NCI-H524 treated with DMSO at 0.1 percent for 48 hours (cell line): ENCODE measurements at regions not wholly inside any gene's neighbourhood (a gene's known extent, or its start where the extent isn't known, plus 50 kb on each side); places are given as distances from the start of the nearest gene placed in this dataset.
"Not testable (repeated sequence)": the region's sequence is repeated elsewhere in the genome, so short reads cannot be mapped to it uniquely, and the experiment has no call there.

Source experiments
- DNase-seq: peaks from one replicate; lab custom pipeline; 2025; lab: John Stamatoyannopoulos, UW

GRCh38 chr5:68067976-68068603, 147.5 kb upstream of the PIK3R1 start:
- no peak for DNase-seq

GRCh38 chr5:68067291-68067690, 148.3 kb upstream of the PIK3R1 start:
- no peak for DNase-seq

GRCh38 chr5:68066277-68066955, 149.1 kb upstream of the PIK3R1 start:
- DNase-seq, result no peak

GRCh38 chr5:68065321-68065720, 150.2 kb upstream of the PIK3R1 start:
- not testable (repeated sequence) for DNase-seq

DNA sequence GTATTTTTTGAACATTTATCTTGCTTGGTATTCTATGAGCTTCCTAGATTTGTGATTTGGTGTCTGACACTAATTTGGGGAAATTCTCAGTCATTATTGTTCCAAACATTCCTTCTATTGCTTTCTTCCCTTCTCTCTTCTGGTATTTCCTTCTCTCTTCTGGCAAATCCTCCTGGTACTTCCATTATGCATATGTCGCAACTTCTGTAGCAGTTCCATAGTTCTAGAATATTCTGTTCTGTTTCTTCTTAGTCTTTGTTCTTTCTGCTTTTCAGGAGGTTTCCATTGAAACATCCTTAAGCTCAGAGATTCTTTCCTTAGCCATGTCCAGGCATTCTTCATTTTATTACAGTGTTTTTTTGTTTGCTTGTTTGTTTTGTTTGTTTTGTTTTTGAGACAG, 155.2 kb upstream of the PIK3R1 start:
- no peak for DNase-seq

- DNase-seq, result no peak
These were observed 158.4 kb upstream of the PIK3R1 start for GRCh38 chr5:68057191-68057590.

DNA sequence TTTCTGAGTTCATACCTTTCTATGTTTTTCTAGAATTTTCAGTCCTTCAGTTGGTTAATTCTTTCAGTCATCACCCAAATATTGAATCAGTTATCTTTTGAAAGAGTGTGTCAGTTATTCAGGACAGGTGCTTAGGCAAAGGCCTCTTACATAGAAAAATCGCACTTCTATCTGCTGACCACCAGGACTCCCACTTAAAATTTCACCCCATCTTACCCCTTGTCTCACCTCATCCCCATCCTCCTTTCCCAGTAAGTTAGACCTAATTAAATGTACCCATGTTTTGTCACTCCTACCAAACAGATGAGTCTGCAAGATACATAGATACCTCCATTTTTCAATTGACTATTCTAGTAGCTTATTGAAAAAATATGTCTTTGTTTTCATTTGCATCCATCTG, 159.9 kb upstream of the PIK3R1 start:
- no peak for DNase-seq

DNA sequence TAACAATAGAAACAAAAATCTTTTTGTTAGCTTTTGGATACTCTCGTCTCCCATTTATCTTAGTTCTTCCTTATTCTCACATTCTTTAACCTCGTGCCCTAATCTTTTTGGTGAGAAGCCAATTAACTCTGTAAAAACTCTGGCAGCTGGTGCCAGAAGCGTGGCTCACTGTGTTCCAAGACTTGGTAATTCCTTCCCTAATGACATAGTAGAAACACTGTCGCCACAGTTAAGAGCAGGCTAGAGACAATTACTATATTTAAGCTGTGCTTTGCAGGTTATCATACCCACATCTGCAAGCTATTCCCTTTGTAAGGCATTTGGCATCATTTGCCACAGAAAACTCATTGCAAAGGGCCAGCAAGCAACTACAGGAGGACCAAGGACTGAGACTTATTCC, 160.9 kb upstream of the PIK3R1 start:
- no peak for DNase-seq

- DNase-seq, result no peak
These were observed 162.4 kb upstream of the PIK3R1 start for GRCh38 chr5:68053202-68053601.

GRCh38 chr5:68049053-68049713, 166.4 kb upstream of the PIK3R1 start:
- no peak for DNase-seq

- no peak for DNase-seq
These were observed 167.0 kb upstream of the PIK3R1 start for GRCh38 chr5:68048516-68048915.

DNA sequence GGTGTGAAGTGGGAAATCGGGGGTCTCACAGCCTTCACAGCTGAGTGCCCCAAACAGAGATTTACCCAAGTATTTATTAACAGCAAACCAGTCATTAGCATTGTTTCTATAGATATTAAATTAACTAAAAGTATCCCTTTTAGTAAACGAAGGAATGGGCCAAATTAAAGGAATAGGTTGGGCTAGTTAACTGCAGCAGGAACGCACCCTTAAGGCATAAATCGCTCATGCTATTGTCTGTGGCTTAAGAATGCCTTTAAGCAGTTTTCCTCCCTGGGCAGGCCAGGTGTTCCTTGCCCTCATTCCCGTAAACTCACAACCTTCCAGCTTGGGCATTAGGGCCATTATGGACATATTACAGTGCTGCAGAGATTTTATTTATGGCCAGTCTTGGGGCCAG, 167.5 kb upstream of the PIK3R1 start:
- not testable (repeated sequence) for DNase-seq

- no peak for DNase-seq
These were observed 168.5 kb upstream of the PIK3R1 start for GRCh38 chr5:68047035-68047434.

GRCh38 chr5:68046445-68046844, 169.1 kb upstream of the PIK3R1 start:
- DNase-seq, result no peak

GRCh38 chr5:68041293-68041692, 174.3 kb upstream of the PIK3R1 start:
- no peak for DNase-seq

- DNase-seq, result no peak
These were observed 178.0 kb upstream of the PIK3R1 start for GRCh38 chr5:68037546-68037945.

DNA sequence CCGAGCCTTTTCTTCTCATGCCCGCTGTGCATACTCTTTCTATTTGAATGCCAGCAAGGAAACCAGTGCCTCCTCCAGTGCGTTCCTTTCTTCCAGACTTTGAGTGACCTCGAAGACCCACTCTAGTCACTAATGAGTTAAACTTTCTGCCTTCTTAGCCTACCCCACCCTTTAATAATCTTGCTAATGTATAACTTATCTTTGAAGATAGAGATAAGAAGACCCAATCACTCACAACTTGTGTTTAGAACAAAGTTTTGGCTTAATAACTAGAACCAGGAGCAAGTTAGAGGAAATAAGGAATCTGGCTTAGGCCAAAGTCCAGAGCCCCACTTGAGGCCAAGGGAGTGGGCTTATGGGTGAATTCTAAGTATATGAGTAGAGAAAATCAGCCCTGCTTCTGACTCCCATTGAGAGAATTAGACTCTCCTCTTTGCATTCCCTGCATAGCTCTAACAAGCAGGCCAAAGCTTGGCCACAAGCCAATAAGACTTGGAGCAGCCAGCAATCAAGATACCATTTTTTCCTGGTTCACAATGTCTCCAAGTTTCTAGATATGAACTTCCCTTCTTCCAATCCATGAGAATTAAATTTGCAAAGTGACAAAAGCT, 181.5 kb upstream of the PIK3R1 start:
- DNase-seq, result no peak

DNA sequence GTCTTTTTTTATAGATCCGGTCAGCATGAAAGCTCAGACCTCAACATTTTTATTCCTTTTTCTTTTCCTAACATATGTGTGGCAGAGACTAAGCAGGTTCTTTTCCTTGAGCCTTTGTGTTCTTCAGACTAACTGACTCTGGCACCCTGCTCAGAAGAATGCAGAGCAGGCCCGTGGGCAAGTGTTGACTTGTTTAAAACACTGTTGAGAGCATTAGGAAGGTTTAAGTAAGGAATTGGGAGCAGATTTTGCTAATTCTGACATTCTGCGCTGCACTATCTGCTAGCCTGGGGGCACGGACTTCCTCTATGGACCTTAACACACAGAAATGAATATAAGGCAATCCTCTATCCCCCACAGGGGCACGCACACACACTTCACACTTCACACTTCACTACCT, 182.5 kb upstream of the PIK3R1 start:
- DNase-seq, result no peak

GRCh38 chr5:68032216-68032762, 183.3 kb upstream of the PIK3R1 start:
- DNase-seq, result no peak

DNA sequence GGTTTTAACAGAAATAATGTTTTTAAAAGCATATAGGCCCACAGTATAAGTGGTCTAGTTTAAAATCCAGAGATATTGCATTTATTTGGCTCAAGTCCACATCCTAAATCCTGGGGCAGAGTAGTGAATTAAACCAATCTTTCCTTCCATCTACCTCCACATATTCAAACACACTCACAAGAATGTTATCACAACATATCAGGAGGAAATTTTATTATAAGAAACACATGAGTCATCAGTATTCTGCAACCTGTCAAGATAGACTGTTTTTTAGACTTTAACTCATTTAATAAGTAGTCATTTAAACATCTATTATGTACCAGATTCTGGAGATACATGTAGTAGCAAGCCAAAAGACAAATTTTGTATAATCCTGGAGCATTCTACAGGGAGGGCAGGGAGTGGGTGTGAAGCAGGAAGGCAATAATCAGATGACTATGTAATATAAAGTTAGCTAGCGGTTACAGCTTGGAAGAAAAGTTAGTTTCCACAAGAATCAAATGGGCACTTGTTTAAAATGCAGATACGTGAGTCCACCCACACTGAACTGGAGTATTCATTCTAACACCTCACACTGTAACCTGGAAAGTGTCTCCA, 187.3 kb upstream of the PIK3R1 start:
- no peak for DNase-seq

DNA sequence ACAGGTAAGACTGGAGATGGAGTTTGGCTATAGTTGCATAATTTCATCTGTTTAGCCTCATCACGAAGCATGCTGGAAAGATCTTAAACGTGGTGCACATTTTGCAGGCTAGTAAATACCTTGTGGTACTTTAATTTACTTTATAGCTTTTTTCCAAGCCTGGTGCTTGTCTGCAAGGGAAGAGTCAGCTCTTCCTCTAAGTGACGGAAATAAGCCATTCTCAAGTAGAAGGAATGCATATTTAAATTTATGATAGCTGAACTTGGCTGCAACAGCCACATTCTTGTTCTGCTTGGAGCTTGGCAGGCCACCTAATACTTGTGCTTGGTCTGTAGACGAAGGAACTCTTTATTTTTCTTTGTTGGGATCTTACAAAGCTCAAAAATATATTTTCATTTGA, 188.0 kb upstream of the PIK3R1 start:
- no peak for DNase-seq
